ENCODE measurements at regions not wholly inside any gene's neighbourhood (a gene's known extent, or its start where the extent isn't known, plus 50 kb on each side); places are given as distances from the start of the nearest gene placed in this dataset.
"Not testable (repeated sequence)": the region's sequence is repeated elsewhere in the genome, so short reads cannot be mapped to it uniquely, and the experiment has no call there.

DNA sequence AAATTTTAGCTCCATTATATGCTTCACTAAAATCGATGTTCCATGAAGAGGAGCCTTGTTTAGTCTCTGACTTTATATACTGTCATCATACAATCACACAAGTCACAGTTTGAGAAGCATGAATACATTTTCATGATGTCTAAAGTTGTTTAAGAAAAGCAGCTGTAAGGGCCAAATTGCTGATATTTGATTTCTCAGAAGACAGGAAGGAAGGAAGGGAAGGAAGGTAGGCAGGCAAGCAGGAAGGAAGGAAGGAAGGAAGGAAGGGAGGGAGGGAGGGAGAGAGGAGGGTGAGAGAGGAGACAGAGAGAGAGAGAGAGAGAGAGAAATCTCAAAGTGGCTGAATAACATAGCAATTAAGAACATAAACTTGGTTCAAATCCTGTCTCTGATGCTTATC, 153.7 kb downstream of the RTL9 start:
- Histone ChIP-seq H3K4me1 (ENCODE audit: insufficient read depth, low read length) (no peaks in the 10 kb centered on the region), H3K4me3 (ENCODE audit: insufficient read depth, low read length) (no peak overlapping the region), H3K36me3 (ENCODE audit: insufficient read depth, low read length) (no peaks in the 10 kb centered on the region), H3K9me3 (ENCODE audit: low read depth, low read length) (no peaks in the 10 kb centered on the region), H3K27me3 (ENCODE audit: insufficient read depth, low read length) (peaks cover 11% of the 10 kb centered on the region), H4K20me1 (ENCODE audit: insufficient read depth, low read length) (no peaks in the 10 kb centered on the region), H2AFZ (ENCODE audit: low read length) (no peak overlapping the region), H3K27ac (ENCODE audit: low read depth, low read length) (no peak overlapping the region), H3K4me2 (ENCODE audit: insufficient read depth, low read length) (no peak overlapping the region), H3K79me2 (ENCODE audit: insufficient read depth, low read length) (no peaks in the 10 kb centered on the region)
- TF ChIP-seq, protein P1, sequence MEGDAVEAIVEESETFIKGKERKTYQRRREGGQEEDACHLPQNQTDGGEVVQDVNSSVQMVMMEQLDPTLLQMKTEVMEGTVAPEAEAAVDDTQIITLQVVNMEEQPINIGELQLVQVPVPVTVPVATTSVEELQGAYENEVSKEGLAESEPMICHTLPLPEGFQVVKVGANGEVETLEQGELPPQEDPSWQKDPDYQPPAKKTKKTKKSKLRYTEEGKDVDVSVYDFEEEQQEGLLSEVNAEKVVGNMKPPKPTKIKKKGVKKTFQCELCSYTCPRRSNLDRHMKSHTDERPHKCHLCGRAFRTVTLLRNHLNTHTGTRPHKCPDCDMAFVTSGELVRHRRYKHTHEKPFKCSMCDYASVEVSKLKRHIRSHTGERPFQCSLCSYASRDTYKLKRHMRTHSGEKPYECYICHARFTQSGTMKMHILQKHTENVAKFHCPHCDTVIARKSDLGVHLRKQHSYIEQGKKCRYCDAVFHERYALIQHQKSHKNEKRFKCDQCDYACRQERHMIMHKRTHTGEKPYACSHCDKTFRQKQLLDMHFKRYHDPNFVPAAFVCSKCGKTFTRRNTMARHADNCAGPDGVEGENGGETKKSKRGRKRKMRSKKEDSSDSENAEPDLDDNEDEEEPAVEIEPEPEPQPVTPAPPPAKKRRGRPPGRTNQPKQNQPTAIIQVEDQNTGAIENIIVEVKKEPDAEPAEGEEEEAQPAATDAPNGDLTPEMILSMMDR (IDR thresholded peaks at IDR 0.05; ENCODE audit: extremely low read depth, low read depth, low read length): no peak
- no peak for DNase-seq (ENCODE audit: insufficient read length, low spot score, missing footprints)

DNA sequence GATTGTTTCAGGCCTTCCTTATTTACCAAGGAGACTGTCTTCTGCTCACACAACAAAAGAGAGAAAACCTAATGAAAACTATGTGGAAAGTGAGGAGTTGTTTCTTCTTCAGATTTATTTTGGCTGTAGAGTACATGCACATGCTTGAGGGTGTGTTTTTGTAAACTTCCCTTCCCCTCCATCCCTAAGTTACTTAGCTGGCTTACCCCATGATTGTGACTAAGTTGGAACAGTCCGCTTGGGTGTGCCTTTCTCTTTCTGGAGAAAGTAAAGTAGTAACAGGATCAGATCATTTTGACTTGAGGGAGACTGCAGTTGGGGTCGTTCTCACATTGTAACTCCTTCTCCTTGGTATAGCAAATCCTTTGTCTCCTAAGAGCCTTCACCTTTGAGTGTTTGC, 155.9 kb downstream of the RTL9 start:
- H3K4me2 ChIP-seq (ENCODE audit: insufficient read depth, low read length): no peak overlapping the region
- TF ChIP-seq, protein P1 (IDR thresholded peaks at IDR 0.05; ENCODE audit: extremely low read depth, low read depth, low read length): no peak
- no peak overlapping the region for H2AFZ ChIP-seq (ENCODE audit: low read length)
- no peak overlapping the region for H3K4me3 ChIP-seq (ENCODE audit: insufficient read depth, low read length)
- H3K36me3 ChIP-seq (ENCODE audit: insufficient read depth, low read length): no peaks in the 10 kb centered on the region
- no peaks in the 10 kb centered on the region for H3K79me2 ChIP-seq (ENCODE audit: insufficient read depth, low read length)
- H3K27ac ChIP-seq (ENCODE audit: low read depth, low read length): no peak overlapping the region
- no peaks in the 10 kb centered on the region for H3K4me1 ChIP-seq (ENCODE audit: insufficient read depth, low read length)
- H3K9me3 ChIP-seq (ENCODE audit: low read depth, low read length): no peaks in the 10 kb centered on the region
- H3K27me3 ChIP-seq (ENCODE audit: insufficient read depth, low read length): peaks cover 15% of the 10 kb centered on the region
- H4K20me1 ChIP-seq (ENCODE audit: insufficient read depth, low read length): no peaks in the 10 kb centered on the region
- DNase-seq (ENCODE audit: insufficient read length, low spot score, missing footprints): no peak

DNA sequence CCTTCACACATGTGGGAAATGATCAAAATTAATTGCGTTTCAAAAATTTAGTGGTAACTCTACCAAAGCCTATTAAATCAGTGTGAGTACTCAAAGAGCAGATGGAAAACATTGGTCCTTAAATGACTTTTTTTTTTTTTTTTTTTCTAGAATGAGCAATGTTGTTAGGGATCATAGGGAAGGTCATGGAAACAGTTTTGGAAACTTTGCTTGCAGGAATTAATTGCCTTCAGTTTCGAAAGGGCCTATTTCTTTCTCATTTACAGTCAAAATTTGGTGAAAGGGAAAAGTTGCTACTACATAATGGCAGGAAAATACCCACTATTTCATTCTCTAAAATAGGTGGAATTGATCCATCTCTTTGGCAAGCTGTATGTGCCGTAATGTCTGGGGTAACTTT, 160.9 kb downstream of the RTL9 start:
- peaks cover 16% of the 10 kb centered on the region for H3K27me3 ChIP-seq (ENCODE audit: insufficient read depth, low read length)
- TF ChIP-seq, protein P1 (IDR thresholded peaks at IDR 0.05; ENCODE audit: extremely low read depth, low read depth, low read length): no peak
- H4K20me1 ChIP-seq (ENCODE audit: insufficient read depth, low read length): no peaks in the 10 kb centered on the region
- no peak overlapping the region for H2AFZ ChIP-seq (ENCODE audit: low read length)
- no peak overlapping the region for H3K27ac ChIP-seq (ENCODE audit: low read depth, low read length)
- no peaks in the 10 kb centered on the region for H3K4me1 ChIP-seq (ENCODE audit: insufficient read depth, low read length)
- H3K4me3 ChIP-seq (ENCODE audit: insufficient read depth, low read length): no peak overlapping the region
- no peak for DNase-seq (ENCODE audit: insufficient read length, low spot score, missing footprints)
- H3K36me3 ChIP-seq (ENCODE audit: insufficient read depth, low read length): no peaks in the 10 kb centered on the region
- no peaks in the 10 kb centered on the region for H3K9me3 ChIP-seq (ENCODE audit: low read depth, low read length)
- no peaks in the 10 kb centered on the region for H3K79me2 ChIP-seq (ENCODE audit: insufficient read depth, low read length)
- no peak overlapping the region for H3K4me2 ChIP-seq (ENCODE audit: insufficient read depth, low read length)

DNA sequence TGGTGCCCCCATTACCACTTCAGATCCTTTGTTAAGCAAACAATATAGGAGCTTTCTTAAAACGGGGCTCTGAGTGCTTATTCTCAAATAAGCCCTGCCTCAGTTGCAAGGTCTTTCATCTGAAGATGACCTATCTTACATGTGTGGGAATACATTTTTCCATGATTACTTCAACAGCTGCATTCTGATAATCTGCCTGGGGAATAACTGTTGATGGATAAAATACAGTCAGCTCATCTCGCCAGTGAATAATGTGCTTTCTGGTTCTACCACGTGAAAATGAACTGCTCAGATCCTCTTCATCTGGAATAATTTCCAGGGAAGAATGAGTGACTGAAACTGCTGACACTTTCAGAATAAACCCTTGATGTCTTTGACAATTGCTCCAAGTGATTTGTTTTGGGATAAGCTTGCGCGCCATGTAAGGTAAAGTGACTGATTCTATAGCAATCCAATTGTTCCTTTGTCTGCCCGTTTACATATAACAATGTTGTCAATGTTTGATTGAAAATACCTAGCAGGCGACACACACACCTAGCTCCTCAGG, 161.3 kb downstream of the RTL9 start:
- Histone ChIP-seq H3K27me3 (ENCODE audit: insufficient read depth, low read length) (peaks cover 13% of the 10 kb centered on the region), H2AFZ (ENCODE audit: low read length) (no peak overlapping the region), H3K4me3 (ENCODE audit: insufficient read depth, low read length) (no peak overlapping the region), H3K4me1 (ENCODE audit: insufficient read depth, low read length) (no peaks in the 10 kb centered on the region), H3K79me2 (ENCODE audit: insufficient read depth, low read length) (no peaks in the 10 kb centered on the region), H3K9me3 (ENCODE audit: low read depth, low read length) (no peaks in the 10 kb centered on the region), H3K4me2 (ENCODE audit: insufficient read depth, low read length) (no peak overlapping the region), H3K27ac (ENCODE audit: low read depth, low read length) (no peak overlapping the region), H3K36me3 (ENCODE audit: insufficient read depth, low read length) (no peaks in the 10 kb centered on the region), H4K20me1 (ENCODE audit: insufficient read depth, low read length) (no peaks in the 10 kb centered on the region)
- TF ChIP-seq, protein P1 (IDR thresholded peaks at IDR 0.05; ENCODE audit: extremely low read depth, low read depth, low read length): no peak
- DNase-seq (ENCODE audit: insufficient read length, low spot score, missing footprints): no peak

DNA sequence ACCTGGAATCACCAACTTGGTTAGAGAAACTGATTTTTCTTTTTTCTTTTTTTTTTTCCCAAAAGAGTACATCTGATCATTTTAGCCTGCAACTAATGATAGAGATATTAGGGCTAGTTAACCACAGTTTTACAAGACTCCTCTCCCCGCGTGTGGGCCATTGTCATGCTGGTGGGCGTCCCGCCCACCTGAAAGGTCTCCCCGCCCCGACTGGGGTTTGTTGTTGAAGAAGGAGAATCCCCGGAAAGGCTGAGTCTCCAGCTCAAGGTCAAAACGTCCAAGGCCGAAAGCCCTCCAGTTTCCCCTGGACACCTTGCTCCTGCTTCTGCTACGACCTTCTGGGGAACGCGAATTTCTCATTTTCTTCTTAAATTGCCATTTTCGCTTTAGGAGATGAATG, 162.0 kb downstream of the RTL9 start:
- H3K9me3 ChIP-seq (ENCODE audit: low read depth, low read length); DNase-seq (ENCODE audit: insufficient read length, low spot score, missing footprints); H3K27ac ChIP-seq (ENCODE audit: low read depth, low read length); H3K4me1 ChIP-seq (ENCODE audit: insufficient read depth, low read length); H3K4me3 ChIP-seq (ENCODE audit: insufficient read depth, low read length); H4K20me1 ChIP-seq (ENCODE audit: insufficient read depth, low read length); H3K79me2 ChIP-seq (ENCODE audit: insufficient read depth, low read length); H3K4me2 ChIP-seq (ENCODE audit: insufficient read depth, low read length); H3K36me3 ChIP-seq (ENCODE audit: insufficient read depth, low read length); H2AFZ ChIP-seq (ENCODE audit: low read length): not testable (repeated sequence)
- peaks cover 13% of the 10 kb centered on the region for H3K27me3 ChIP-seq (ENCODE audit: insufficient read depth, low read length)

Measured in osteoblast (primary cell).